Activated CD4-positive, CD25-positive, alpha-beta regulatory T cell treated with anti-CD3 and anti-CD28 coated beads, Interleukin-2, amount 50 U/mL, for 24 hours (primary cell): ENCODE measurements at regions not wholly inside any gene's neighbourhood (a gene's known extent, or its start where the extent isn't known, plus 50 kb on each side); places are given as distances from the start of the nearest gene placed in this dataset.
"Not testable (repeated sequence)": the region's sequence is repeated elsewhere in the genome, so short reads cannot be mapped to it uniquely, and the experiment has no call there.

Experiments used
- ATAC-seq, 2 donors: fragments of 150-1000 bp; cut with Tn5 transposase; one replicate each; pipeline ENCODE4 v1.10.0; 2021; ENCODE audit warnings: mild to moderate bottlenecking in 1 of 2, moderate library complexity in 1 of 2

DNA sequence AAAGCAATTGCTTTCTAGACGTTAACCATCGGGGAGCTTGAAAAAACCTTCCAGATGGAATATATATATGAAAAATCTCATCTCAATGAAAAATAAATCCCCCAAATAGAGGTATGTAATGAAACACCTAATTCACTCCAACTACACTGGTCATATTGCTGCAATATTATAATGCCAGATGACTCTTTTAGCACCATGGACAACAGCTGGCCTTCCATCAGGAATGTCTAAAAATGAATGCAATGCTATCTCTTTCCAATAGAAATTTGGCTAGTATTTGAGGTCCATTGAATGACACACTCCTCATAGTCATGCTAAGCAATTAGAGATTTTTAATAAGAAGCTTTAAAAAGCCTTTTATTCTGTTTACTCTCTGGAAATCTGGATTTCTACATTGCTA is 340.2 kb upstream of the BRINP1 start:
- no peak for ATAC-seq

GRCh38 chr9:119707228-119707845 is 338.1 kb upstream of the BRINP1 start:
- ATAC-seq: no peak

DNA sequence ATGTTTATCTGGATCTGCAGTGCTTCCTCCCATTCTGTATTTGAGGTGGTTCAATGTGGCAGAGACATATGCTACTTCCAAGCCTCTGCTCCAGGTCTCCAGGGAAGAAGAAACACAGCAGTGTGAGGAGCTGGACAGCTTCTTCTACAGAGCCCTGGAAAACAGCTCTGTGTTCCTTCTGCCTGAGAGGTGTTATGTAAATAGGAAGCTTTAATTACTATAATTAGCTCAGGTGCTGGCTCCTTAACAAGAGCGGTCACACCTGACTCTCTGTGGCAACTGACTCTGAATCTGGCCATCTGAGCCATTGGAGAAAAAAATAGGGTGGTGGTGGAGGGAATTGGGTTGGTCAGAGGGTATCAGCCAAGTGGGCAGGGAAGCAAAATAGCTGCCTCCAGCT is 332.4 kb upstream of the BRINP1 start:
- no peak for ATAC-seq

DNA sequence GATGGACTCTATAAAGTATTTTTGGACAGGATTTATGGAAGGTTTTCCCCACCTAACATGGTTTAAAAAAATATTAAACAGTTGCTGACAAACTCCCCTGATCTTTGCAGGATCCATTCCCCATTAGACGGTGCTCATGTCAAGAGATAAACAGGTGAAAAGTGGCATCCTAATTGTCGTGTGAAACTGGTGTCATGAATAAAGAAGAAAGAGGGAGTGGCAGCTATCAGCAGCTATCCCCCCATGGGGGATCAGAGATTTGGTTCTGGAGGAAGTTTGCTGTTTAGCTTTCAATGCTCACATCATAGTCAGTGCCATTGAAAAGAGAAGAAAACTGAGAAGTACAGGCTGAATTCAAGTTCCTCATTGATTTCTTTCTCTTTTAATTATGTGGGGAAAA is 329.3 kb upstream of the BRINP1 start:
- no peak for ATAC-seq

DNA sequence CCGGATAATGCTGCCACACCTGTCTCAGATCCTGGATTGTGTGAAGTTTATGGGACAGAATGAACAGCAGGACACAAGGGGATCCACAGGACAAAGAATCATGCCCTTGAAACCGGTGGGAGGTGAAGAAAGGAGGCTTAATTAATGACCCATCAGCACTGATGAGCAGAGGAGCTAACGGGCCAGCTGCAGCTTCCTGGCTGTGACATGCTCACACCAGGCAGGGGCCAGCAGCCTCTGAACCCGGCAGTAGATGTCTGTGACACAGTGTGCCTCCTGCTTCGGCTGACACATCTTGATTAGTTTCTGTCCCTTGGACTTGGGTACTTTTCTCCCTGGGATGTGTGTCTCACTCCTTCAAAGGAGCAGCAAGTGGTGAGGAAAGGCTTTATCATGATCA is 328.8 kb upstream of the BRINP1 start:
- no peak for ATAC-seq

- ATAC-seq: no peak
Observed at GRCh38 chr9:119689879-119690278, 320.6 kb upstream of the BRINP1 start.

DNA sequence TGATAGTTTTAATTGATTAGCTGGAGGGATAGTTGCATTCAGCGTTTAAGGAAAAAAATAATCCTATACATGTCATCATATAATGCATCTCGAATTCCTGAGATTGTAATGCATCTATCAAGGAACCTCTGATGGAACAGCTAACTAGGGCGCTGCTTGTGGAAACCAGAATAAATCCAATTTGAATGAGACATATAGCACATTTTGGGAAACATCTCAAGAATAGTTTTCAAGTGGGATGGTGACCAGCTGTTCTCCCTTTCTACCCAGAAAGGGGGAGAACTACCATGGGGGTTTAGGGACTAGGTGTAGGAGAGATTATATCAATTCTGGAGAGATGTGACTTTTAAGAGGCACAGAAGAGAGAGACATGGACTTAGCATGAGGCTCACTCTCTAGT is 319.3 kb upstream of the BRINP1 start:
- no peak for ATAC-seq

DNA sequence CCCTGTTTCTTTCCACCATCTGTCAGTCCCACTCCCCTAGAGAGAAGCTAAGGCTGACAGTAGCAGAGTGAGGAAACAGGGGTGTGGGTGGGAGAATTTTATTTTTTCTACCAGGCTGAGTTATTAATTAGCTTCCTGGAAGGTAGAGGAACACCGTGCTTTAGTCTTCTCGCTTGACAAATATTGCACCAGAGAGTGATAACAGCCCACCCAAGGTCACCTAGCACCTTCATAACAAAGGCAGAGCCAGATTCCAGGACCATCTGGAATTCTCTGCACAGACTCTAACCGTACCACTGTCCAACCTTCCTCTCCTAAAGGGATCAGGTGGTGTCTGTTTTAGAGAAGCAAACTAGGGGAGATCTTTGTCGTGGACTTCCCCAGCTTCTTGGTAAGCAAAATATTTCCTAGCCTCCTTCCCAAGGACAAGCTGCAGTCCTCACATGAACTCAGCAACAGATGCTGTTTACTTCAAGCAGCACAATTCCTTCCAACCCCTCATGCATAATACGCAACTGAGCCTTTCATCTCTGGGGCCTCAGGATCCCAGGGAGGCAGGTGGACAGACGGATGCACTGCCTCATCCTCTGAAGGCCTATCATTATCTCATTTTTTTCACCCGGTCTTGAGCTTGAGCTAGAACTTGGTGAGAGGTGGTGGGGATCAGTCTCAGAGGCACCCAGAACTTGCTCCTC is 308.7 kb upstream of the BRINP1 start:
- ATAC-seq: no peak

- no peak for ATAC-seq
Observed at GRCh38 chr9:119675951-119676350, 306.7 kb upstream of the BRINP1 start.

DNA sequence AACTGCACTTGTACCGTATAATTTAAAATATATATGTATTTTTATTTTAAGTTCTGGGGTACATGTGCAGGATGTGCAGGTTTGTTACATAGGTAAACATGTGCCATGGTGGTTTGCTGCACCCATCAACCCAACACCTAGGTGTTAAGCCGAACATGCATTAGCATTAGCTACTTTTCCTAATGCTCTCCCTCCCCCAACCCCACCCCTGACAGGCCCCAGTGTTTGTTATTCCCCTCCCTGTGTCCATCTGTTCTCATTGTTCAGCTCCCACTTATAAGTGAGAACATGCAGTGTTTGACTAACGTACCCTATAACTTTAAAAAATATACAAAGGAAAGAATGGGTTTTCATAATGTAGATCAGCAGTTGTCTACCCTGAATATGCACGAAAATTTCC is 303.5 kb upstream of the BRINP1 start:
- not testable (repeated sequence) for ATAC-seq

GRCh38 chr9:119667916-119668315 is 298.7 kb upstream of the BRINP1 start:
- ATAC-seq: no peak

- no peak for ATAC-seq
Observed at GRCh38 chr9:119667163-119667562, 297.9 kb upstream of the BRINP1 start.

GRCh38 chr9:119662329-119662728 is 293.1 kb upstream of the BRINP1 start:
- ATAC-seq: no peak

GRCh38 chr9:119652931-119653330 is 283.7 kb upstream of the BRINP1 start:
- no peak for ATAC-seq

DNA sequence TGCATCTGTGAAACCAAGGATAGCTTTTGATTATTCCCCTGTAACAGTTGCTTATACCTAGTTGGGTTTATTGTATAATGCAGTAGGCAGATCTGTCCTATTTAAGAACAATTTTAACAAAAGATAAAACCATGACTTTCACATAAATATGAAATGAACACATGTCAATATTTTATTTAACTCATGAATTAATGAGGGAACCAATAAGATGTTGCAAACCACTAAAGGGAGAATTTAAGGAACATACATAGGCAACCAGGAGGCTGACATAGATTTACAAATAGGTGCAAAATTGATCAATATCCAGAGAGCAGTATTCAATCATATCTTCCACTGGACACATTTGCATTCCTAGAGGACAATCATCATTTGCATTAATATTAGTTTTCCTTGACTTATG is 280.0 kb upstream of the BRINP1 start:
- no peak for ATAC-seq

DNA sequence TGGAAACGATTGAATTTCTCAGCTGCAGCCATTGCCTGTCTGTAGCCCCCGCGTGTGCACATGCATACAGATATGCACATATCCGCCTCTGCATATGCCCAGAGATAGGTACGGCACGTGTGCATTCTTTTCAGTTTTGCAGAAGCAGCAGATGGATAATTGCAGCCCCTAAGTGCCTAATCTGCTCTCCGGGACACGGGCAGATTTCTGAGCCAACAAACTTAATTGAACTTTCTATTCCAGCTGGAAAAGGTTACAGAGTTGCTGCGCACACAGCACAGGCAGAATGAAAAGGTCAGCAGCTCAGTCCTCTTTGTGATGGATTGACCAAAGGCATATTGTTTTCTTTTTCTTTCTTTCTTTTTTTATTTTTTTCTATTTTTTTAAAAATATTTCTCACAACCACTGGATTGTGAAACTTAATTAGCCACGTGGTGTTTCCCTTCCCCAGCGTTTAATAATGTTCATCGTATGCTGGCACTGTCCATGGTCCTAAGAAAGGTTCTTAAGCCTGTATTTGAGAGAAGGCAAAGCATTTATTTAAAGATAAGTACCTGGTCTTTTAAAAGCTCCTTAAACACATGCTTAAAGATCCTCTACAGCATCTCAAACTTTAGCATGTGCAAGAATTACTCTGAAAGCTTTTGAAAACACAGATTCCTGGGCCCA is 270.2 kb upstream of the BRINP1 start:
- no peak for ATAC-seq

DNA sequence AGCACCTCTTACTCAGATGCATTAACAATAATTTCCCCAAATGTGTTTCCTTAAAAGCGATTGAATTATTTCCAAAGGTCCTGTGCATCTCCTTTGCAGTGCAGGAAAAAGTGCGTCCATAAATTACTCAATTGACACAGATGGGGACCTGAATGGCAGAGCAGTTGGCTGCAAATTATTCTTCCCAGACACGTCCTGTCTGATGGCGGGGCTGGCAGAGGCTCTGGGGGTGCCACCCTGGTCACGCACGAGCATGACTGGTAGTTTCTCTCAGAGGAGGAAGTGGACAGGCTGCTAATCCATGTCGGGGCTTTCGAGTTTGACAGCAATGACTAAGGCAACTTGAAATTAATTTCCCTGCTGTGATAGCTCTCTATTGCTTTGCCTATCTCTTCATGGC is 264.8 kb upstream of the BRINP1 start:
- ATAC-seq: no peak

DNA sequence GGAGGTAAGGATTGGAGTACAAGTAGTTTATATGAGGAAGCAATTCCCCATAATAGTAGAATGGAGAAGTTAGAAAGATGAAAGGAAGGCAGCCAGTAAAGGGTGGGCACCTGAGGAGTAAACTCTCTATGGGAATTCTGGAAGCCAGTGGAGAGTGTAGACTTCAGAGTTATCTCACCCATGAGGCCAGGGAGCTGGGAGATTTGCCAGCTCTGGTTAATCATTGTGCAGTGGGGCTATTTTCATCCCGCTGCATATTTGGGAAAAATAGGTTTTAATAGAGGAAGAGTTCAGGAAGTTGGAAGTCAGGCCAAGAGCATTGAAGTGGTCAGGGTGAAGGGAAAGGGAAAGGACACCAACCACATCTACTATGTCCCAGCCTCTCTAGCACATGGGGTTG is 242.3 kb upstream of the BRINP1 start:
- no peak for ATAC-seq

DNA sequence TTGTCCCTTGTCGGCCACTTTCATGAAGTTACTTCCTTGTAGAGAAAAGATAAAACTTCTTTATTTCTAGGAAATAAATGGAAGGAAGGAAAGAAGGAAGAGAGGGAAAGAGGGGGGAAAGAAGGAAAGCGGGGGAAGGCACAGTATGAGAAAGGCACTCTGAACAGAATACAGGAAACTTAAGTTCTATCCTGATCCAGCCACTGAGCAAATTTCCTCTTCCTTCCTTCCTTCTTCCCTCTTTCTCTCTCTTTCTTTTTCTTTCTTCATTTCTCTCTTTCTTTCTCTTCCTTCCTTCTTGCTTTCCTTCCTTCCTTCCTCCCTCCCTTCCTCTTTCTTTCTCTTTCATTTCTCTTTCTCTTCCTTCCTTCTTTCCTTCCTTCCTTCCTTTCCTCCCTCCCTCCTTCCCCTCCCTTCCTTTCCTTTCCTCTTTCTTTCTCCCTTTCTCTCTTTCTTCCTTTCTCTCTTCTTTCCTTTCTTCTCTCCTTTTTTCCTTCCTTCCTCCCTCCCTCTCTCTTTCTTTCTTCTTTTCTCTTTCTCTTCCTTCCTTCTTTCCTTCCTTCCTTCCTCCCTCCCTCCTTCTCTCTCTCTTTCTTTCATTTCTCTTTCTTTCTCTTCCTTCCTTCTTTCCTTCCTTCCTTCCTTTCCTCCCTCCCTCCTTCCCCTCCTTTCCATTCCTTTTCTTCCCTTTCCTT is 240.2 kb upstream of the BRINP1 start:
- ATAC-seq: no peak

- ATAC-seq: no peak
Observed at GRCh38 chr9:119601632-119602031, 232.4 kb upstream of the BRINP1 start.

DNA sequence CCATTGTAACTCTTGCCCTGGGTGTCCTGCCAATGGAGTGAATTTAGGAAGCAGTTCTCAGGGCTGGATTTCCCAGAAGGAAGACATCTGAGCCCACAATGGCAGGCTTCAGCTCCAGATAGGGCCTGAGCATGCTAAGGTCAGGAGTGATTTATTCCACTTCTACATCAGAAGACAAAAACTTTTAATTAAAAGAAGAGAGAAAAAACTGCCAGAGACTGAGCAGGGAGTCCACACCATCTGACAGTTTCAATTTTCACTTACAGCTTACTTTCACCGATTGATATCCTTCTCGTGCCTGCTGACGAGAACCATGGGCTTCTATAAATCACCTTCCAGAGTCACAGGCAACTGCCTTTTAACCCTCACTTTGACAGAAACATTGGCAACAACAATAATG is 228.3 kb upstream of the BRINP1 start:
- ATAC-seq: no peak

- no peak for ATAC-seq
Observed at GRCh38 chr9:119596703-119597102, 227.5 kb upstream of the BRINP1 start.

- no peak for ATAC-seq
Observed at GRCh38 chr9:119588874-119589744, 219.9 kb upstream of the BRINP1 start.
